ENCODE measurements at regions not wholly inside any gene's neighbourhood (a gene's known extent, or its start where the extent isn't known, plus 50 kb on each side); places are given as distances from the start of the nearest gene placed in this dataset.
"Not testable (repeated sequence)": the region's sequence is repeated elsewhere in the genome, so short reads cannot be mapped to it uniquely, and the experiment has no call there.

GRCh38 chr22:11312640-11313039 is 4215.4 kb upstream of the OR11H1 start:
- H3K4me1 Mint-ChIP-seq; H3K4me3 Mint-ChIP-seq; H3K36me3 Mint-ChIP-seq (ENCODE audit: low read depth); DNase-seq; H3K27ac Mint-ChIP-seq; H3K27me3 Mint-ChIP-seq; intact Hi-C loops (cut with micrococcal nuclease): not testable (repeated sequence)
- peaks cover 42% of the 10 kb centered on the region for H3K9me3 Mint-ChIP-seq

GRCh38 chr22:11313040-11313759 is 4214.8 kb upstream of the OR11H1 start:
- not testable (repeated sequence) for H3K27ac Mint-ChIP-seq

GRCh38 chr22:11318633-11319032 is 4209.4 kb upstream of the OR11H1 start:
- H3K9me3 Mint-ChIP-seq, result peaks cover 23% of the 10 kb centered on the region
- DNase-seq; H3K27ac Mint-ChIP-seq; H3K4me3 Mint-ChIP-seq; H3K4me1 Mint-ChIP-seq; intact Hi-C loops (cut with micrococcal nuclease); H3K36me3 Mint-ChIP-seq (ENCODE audit: low read depth); H3K27me3 Mint-ChIP-seq: not testable (repeated sequence)

More at GRCh38 chr22:11313040-11313759, 4214.8 kb upstream of the OR11H1 start:
- H3K4me1 Mint-ChIP-seq; H3K36me3 Mint-ChIP-seq (ENCODE audit: low read depth); DNase-seq; H3K4me3 Mint-ChIP-seq; H3K27me3 Mint-ChIP-seq; intact Hi-C loops (cut with micrococcal nuclease): not testable (repeated sequence)
- H3K9me3 Mint-ChIP-seq, result peaks cover 39% of the 10 kb centered on the region

DNA sequence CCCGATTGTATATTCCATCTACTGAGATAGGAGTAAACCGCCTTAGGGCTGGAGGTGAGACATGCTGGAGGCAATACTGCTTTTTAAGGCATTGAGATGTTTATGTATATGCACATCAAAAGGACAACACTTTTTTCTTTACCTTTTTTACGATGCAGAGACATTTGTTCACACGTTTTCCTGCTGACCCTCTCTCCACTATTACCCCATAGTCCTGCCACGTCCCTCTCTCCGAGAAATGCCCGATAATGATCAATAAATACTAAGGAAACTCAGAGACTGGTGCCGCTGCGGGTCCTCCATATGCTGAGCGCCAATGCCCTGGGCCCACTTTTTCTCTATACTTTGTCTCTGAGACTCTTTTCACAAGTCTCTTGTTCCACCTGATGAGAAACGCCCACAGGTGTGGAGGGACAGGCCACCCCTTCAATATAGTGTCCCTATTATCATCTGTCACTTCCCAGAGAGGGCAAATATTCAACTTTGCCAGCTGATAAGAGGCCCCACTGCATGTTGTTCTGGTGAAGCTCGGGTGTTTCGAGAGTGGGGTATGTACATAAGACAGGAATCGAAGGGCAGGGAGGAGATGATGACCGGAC is 4203.5 kb upstream of the OR11H1 start:
- H3K4me3 Mint-ChIP-seq; H3K27ac Mint-ChIP-seq; intact Hi-C loops (cut with micrococcal nuclease); DNase-seq; H3K27me3 Mint-ChIP-seq; H3K4me1 Mint-ChIP-seq; H3K36me3 Mint-ChIP-seq (ENCODE audit: low read depth): not testable (repeated sequence)
- H3K9me3 Mint-ChIP-seq, result peaks cover 36% of the 10 kb centered on the region

- Mint-ChIP-seq H3K36me3 (ENCODE audit: low read depth) (no peaks in the 10 kb centered on the region), H3K27ac (no peak overlapping the region), H3K27me3 (no peaks in the 10 kb centered on the region), H3K9me3 (peaks cover 40% of the 10 kb centered on the region), H3K4me3 (no peak overlapping the region), H3K4me1 (no peaks in the 10 kb centered on the region)
- intact Hi-C loops (cut with micrococcal nuclease), result no loop called here
- DNase-seq, result no peak
These were observed 4202.2 kb upstream of the OR11H1 start for GRCh38 chr22:11325767-11326166.

DNA sequence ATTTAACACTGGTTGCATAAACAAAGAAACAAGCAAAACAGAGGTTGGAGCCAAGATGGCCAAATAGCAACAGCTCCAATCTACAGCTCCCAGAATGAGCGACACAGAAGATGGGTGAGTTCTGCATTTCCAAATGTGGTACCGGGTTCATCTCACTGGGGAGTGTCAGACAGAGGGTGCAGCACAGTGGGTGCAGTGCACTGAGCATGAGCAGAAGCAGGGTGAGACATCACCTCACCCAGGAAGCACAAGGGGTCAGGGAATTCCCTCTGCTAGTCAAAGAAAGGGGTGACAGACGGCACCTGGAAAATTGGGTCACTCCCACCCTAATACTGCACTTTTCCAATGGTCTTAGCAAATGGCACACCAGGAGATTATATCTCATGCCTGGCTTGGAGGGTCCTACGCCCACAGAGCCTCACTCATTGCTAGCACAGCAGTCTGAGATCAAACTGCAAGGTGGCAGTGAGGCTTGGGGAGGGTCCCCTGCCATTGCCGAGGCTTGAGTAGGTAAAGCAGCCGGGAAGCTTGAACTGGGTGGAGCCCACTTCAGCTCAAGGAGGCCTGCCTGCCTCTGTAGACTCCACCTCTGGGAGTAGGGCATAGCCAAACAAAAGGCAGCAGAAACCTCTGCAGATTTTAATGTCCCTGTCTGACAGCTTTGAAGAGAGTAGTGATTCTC is 4186.5 kb upstream of the OR11H1 start:
- H3K4me1 Mint-ChIP-seq; H3K36me3 Mint-ChIP-seq (ENCODE audit: low read depth); H3K4me3 Mint-ChIP-seq; DNase-seq; H3K27ac Mint-ChIP-seq; intact Hi-C loops (cut with micrococcal nuclease); H3K27me3 Mint-ChIP-seq: not testable (repeated sequence)
- peaks cover 36% of the 10 kb centered on the region for H3K9me3 Mint-ChIP-seq

DNA sequence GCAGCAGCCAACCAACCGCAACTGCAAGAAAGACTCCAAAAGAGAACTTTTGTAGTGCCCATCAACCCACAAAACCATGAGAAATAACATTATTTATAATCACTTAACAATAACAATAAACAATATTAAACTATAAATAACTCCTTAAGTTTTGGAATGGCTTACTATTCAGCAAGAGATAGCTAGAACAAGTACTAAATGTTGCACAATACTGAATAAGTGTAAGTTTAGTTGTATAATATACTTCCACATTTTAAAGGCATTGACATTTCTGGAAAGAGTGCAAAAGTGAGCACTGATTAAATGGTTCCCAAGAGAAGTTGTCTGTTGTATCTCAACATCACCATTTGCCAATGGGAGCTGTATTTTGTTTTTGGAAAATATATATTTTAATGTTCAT is 4176.8 kb upstream of the OR11H1 start:
- H3K9me3 Mint-ChIP-seq, result peaks cover 34% of the 10 kb centered on the region
- H3K4me3 Mint-ChIP-seq; H3K4me1 Mint-ChIP-seq; H3K36me3 Mint-ChIP-seq (ENCODE audit: low read depth); H3K27ac Mint-ChIP-seq; H3K27me3 Mint-ChIP-seq; intact Hi-C loops (cut with micrococcal nuclease); DNase-seq: not testable (repeated sequence)

DNA sequence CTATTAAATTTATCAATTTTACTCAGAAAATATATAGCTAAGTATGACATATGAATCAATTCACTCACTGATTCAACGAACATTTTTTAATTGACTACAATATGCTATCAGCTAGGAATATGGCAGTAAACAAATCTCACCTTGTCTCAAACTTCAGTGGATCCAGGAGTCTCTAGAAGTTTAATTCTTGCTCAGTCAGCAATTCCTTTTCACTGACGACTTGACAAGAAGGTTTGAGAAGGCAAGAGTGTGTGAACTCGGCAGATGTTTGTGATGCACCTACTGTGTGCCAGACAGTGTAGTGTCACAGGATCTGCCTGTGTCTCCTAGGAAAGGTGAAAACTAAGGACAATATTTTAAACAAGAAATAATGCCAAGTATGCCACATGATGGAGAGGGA is 4175.7 kb upstream of the OR11H1 start:
- H3K36me3 Mint-ChIP-seq (ENCODE audit: low read depth); H3K27me3 Mint-ChIP-seq; H3K4me3 Mint-ChIP-seq; H3K27ac Mint-ChIP-seq; DNase-seq; intact Hi-C loops (cut with micrococcal nuclease); H3K4me1 Mint-ChIP-seq: not testable (repeated sequence)
- H3K9me3 Mint-ChIP-seq, result peaks cover 34% of the 10 kb centered on the region

DNA sequence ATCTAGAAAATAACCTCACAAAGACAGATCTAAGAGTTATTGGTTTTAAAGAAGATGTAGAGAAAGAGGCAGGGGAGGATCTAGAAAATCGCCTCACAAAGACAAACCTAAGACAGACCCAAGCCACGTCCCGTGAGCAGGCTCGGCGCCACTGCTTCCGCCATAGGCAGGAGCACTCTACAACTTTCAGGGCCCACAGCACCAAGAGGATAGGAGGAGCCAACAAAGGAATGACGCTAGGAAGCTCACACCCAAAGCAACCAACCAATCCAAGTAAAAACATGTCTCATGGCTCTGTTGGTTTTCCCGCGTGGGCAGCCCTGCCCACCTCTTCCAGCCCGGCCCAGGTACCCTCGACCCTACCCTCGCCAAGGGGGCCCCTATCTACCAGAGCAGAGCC is 4167.4 kb upstream of the OR11H1 start:
- Mint-ChIP-seq H3K27ac (no peak overlapping the region), H3K36me3 (ENCODE audit: low read depth) (no peaks in the 10 kb centered on the region), H3K4me1 (no peaks in the 10 kb centered on the region), H3K27me3 (no peaks in the 10 kb centered on the region), H3K4me3 (no peak overlapping the region), H3K9me3 (peaks cover 45% of the 10 kb centered on the region)
- intact Hi-C loops (cut with micrococcal nuclease), result no loop called here
- no peak for DNase-seq

- H3K27ac Mint-ChIP-seq; H3K4me1 Mint-ChIP-seq; H3K36me3 Mint-ChIP-seq (ENCODE audit: low read depth); H3K27me3 Mint-ChIP-seq; DNase-seq; H3K4me3 Mint-ChIP-seq; intact Hi-C loops (cut with micrococcal nuclease): not testable (repeated sequence)
- H3K9me3 Mint-ChIP-seq, result peaks cover 46% of the 10 kb centered on the region
These were observed 4166.5 kb upstream of the OR11H1 start for GRCh38 chr22:11361496-11361895.

- intact Hi-C loops (cut with micrococcal nuclease); H3K36me3 Mint-ChIP-seq (ENCODE audit: low read depth); DNase-seq; H3K27me3 Mint-ChIP-seq; H3K4me1 Mint-ChIP-seq; H3K4me3 Mint-ChIP-seq; H3K27ac Mint-ChIP-seq: not testable (repeated sequence)
- H3K9me3 Mint-ChIP-seq, result peaks cover 30% of the 10 kb centered on the region
These were observed 4158.2 kb upstream of the OR11H1 start for GRCh38 chr22:11369612-11370307.

GRCh38 chr22:11370311-11370710 is 4157.7 kb upstream of the OR11H1 start:
- H3K27me3 Mint-ChIP-seq; DNase-seq; H3K4me3 Mint-ChIP-seq; intact Hi-C loops (cut with micrococcal nuclease); H3K27ac Mint-ChIP-seq; H3K36me3 Mint-ChIP-seq (ENCODE audit: low read depth); H3K4me1 Mint-ChIP-seq: not testable (repeated sequence)
- peaks cover 36% of the 10 kb centered on the region for H3K9me3 Mint-ChIP-seq

All from activated CD4-positive, alpha-beta T cell treated with anti-CD3 and anti-CD28 coated beads, Interleukin-2, amount 10 ng/mL, durations not matched to agents 24 days and 14 days (primary cell).